ENCODE measurements at regions not wholly inside any gene's neighbourhood (a gene's known extent, or its start where the extent isn't known, plus 50 kb on each side); places are given as distances from the start of the nearest gene placed in this dataset.

DNA sequence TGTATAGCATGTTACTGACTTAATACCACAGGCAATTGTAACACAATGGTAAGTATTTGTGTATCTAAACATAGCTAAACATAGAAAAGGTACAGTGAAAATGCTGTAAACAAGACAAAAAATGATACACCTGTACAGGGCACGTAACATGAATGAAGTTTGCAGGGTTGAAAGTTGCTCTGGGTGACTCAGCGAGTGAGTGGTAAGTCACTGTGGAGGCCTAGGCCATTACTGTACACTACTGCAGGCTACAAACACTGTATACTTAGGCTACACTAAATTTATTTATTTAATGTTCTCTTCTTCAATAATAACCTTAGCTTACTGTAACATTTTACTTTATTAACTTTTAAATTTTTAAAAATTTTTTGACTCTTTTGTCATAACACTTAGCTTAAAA is 158.4 kb downstream of the IPO8 start:
- Histone ChIP-seq H3K4me3 (ENCODE audit: control insufficient read depth in 2 of 3, extremely low read depth in 1 of 3, insufficient read depth in 2 of 3, low read depth in 1 of 3, low read length in 3 of 3) (no peak overlapping the region), H3K9me3 (ENCODE audit: control insufficient read depth, low read depth, low read length) (no peaks in the 10 kb centered on the region), H3K27ac (ENCODE audit: control insufficient read depth, insufficient read depth, low read length) (no peak overlapping the region), H3K9me1 (ENCODE audit: control insufficient read depth, extremely low read depth, insufficient read depth, low read length) (no peaks in the 10 kb centered on the region), H3K79me2 (ENCODE audit: control insufficient read depth, insufficient read depth, low read length) (no peaks in the 10 kb centered on the region), H4K20me1 (ENCODE audit: control insufficient read depth, extremely low read depth, insufficient read depth, low read length) (no peaks in the 10 kb centered on the region), H3K4me1 (ENCODE audit: control insufficient read depth, extremely low read depth, insufficient read depth, low read length) (no peaks in the 10 kb centered on the region), H3K4me2 (ENCODE audit: control insufficient read depth, extremely low read depth, insufficient read depth, low read depth, low read length) (no peak overlapping the region), H3K36me3 (ENCODE audit: control insufficient read depth in 2 of 2, extremely low read depth in 1 of 2, insufficient read depth in 2 of 2, low read length in 2 of 2) (no peaks in the 10 kb centered on the region), H3K9ac (ENCODE audit: control insufficient read depth, extremely low read depth, insufficient read depth, low read length) (no peak overlapping the region), H2AFZ (ENCODE audit: control insufficient read depth, low read length) (no peak overlapping the region), H3K27me3 (ENCODE audit: control insufficient read depth, extremely low read depth, insufficient read depth, low read length) (no peaks in the 10 kb centered on the region)
- FAIRE-seq, result no peak
- TF ChIP-seq, protein P1, sequence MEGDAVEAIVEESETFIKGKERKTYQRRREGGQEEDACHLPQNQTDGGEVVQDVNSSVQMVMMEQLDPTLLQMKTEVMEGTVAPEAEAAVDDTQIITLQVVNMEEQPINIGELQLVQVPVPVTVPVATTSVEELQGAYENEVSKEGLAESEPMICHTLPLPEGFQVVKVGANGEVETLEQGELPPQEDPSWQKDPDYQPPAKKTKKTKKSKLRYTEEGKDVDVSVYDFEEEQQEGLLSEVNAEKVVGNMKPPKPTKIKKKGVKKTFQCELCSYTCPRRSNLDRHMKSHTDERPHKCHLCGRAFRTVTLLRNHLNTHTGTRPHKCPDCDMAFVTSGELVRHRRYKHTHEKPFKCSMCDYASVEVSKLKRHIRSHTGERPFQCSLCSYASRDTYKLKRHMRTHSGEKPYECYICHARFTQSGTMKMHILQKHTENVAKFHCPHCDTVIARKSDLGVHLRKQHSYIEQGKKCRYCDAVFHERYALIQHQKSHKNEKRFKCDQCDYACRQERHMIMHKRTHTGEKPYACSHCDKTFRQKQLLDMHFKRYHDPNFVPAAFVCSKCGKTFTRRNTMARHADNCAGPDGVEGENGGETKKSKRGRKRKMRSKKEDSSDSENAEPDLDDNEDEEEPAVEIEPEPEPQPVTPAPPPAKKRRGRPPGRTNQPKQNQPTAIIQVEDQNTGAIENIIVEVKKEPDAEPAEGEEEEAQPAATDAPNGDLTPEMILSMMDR (optimal IDR thresholded peaks at IDR 0.05 in 1 of 3, IDR thresholded peaks at IDR 0.05 in 1 of 3, conservative IDR thresholded peaks at IDR 0.05 in 1 of 3; ENCODE audit: extremely low read depth in 1 of 3, insufficient read depth in 2 of 3, low read length in 3 of 3), result no peak
- no peak for TF ChIP-seq EZH2 (IDR thresholded peaks at IDR 0.05; ENCODE audit: low read length)
- dilution Hi-C loops (cut with MboI; ENCODE audit: extremely low pct_ligation_motif_present, low sequenced_read_pairs), result no loop called here
- no peak for DNase-seq (ENCODE audit: low read depth, low spot score)

DNA sequence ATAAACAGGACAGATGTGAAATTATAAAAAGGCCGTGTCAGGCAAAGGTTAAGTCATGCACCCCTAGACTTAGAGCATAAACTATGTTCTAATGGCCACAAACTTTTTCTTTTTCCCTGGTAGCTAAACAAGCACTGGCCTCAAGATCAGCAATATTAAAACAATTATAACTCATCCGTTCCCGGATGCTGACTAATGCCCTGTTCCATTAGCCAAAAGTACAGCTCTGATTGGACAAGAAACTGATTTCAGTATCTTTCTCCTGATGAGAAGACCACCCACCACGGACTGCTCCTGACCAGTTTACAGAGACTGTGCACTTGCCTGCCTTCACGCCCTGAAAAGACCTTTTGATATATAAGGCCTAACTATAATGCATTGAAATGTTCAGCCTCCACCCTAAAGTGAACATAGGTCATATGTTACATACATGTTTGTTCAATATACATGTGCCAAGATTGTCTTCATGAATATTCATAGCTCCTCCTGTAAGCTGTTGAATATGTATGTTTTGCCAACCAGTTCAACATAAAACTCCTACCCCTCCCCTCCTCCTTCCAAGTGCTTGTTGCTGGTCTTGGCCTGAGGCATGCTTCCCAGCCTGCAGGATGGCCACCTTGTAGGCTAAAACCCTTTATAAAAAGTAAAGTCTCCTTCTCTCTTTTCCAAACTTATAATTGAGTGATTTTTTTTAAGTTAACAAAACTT is 162.0 kb downstream of the IPO8 start:
- dilution Hi-C loops (cut with MboI; ENCODE audit: extremely low pct_ligation_motif_present, low sequenced_read_pairs), result no loop called here
- H3K27ac ChIP-seq (ENCODE audit: control insufficient read depth, insufficient read depth, low read length), result no peak overlapping the region
- no peaks in the 10 kb centered on the region for H3K4me1 ChIP-seq (ENCODE audit: control insufficient read depth, extremely low read depth, insufficient read depth, low read length)
- peak; percentile 29 for FAIRE-seq
- H3K9me3 ChIP-seq (ENCODE audit: control insufficient read depth, low read depth, low read length), result no peaks in the 10 kb centered on the region
- H3K27me3 ChIP-seq (ENCODE audit: control insufficient read depth, extremely low read depth, insufficient read depth, low read length), result no peaks in the 10 kb centered on the region
- H4K20me1 ChIP-seq (ENCODE audit: control insufficient read depth, extremely low read depth, insufficient read depth, low read length), result no peaks in the 10 kb centered on the region
- H3K79me2 ChIP-seq (ENCODE audit: control insufficient read depth, insufficient read depth, low read length), result no peaks in the 10 kb centered on the region
- no peak overlapping the region for H2AFZ ChIP-seq (ENCODE audit: control insufficient read depth, low read length)
- H3K9ac ChIP-seq (ENCODE audit: control insufficient read depth, extremely low read depth, insufficient read depth, low read length), result no peak overlapping the region
- H3K4me3 ChIP-seq (ENCODE audit: control insufficient read depth in 2 of 3, extremely low read depth in 1 of 3, insufficient read depth in 2 of 3, low read depth in 1 of 3, low read length in 3 of 3), result no peak overlapping the region
- H3K36me3 ChIP-seq (ENCODE audit: control insufficient read depth in 2 of 2, extremely low read depth in 1 of 2, insufficient read depth in 2 of 2, low read length in 2 of 2), result no peaks in the 10 kb centered on the region
- no peak overlapping the region for H3K4me2 ChIP-seq (ENCODE audit: control insufficient read depth, extremely low read depth, insufficient read depth, low read depth, low read length)
- H3K9me1 ChIP-seq (ENCODE audit: control insufficient read depth, extremely low read depth, insufficient read depth, low read length), result no peaks in the 10 kb centered on the region
- no peak for TF ChIP-seq EZH2 (IDR thresholded peaks at IDR 0.05; ENCODE audit: low read length)
- TF ChIP-seq, protein P1 (optimal IDR thresholded peaks at IDR 0.05 in 1 of 3, IDR thresholded peaks at IDR 0.05 in 1 of 3, conservative IDR thresholded peaks at IDR 0.05 in 1 of 3; ENCODE audit: extremely low read depth in 1 of 3, insufficient read depth in 2 of 3, low read length in 3 of 3), result no peak
- no peak for DNase-seq (ENCODE audit: low read depth, low spot score)

Measured in keratinocyte (primary cell).